Medulla oblongata (tissue), 1 donor: ENCODE measurements at regions not wholly inside any gene's neighbourhood (a gene's known extent, or its start where the extent isn't known, plus 50 kb on each side); places are given as distances from the start of the nearest gene placed in this dataset.
"Not testable (repeated sequence)": the region's sequence is repeated elsewhere in the genome, so short reads cannot be mapped to it uniquely, and the experiment has no call there.

Experiments used
- DNase-seq: peaks from one replicate; pipeline ENCODE4 v3.0.0-alpha.2; 2015; ENCODE audit errors: extremely low spot score

GRCh38 chr4:122973465-122973864, 51.1 kb upstream of the NUDT6 start:
- DNase-seq = no peak

DNA sequence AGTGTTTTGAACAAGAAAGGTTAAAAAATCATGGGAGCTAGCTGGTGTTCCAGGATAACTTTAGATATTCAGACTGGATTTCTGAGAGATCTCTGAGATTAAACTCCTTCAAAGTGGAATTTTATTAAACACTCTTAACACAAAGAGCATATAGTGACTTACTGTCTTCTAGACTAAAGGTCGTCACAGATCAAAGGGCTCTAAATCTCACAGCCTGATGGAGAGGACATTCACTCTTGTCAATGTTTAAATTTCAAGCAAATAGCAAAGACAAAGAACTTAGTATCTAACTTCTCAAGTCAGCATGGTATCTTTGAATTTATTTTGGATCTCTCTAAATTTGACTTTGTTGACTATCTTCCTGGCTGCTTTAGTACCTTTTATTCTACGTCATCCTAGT, 53.7 kb upstream of the NUDT6 start:
- no peak for DNase-seq

- DNase-seq = no peak
These were observed 54.7 kb upstream of the NUDT6 start for GRCh38 chr4:122977103-122977502.

DNA sequence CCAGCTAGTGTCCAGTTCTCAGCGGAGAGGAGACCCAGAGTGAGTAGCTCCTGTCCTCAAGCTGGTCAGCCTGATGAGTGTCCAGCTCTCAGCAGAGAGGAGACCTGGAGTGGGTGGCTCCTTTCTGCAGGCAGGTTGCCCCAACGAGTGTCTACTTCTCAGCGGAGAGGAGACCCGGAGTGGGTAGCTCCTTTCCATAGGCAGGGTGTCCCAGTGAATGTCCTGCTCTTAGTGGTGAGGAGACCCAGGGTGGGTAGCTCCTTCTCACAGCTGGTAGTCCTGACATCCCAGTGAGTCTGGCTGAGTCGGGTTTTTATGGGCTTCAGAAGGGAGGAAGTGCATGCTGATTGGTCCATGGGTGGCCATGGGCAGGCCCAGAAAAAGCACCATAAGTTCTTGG, 55.7 kb upstream of the NUDT6 start:
- no peak for DNase-seq

DNA sequence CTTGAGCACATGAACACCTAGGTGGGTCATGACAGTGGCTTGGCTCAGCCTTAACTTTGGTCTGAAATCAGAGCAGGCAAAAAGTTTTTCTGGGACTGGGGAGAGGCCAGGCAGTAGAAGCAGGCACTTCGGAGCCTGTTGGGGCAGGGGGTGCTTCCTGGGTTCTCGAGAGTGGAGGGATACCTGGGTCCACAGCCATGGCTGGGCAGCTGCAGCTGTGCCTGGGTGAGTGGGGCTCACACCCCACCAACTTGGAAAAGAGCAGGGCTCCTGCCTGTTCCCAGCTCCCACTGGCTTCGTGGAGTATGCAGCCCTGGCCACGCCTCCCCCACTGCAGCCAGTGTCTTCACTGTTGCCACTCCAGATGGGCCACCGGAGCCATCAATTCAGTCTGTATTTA, 56.4 kb upstream of the NUDT6 start:
- no peak for DNase-seq

DNA sequence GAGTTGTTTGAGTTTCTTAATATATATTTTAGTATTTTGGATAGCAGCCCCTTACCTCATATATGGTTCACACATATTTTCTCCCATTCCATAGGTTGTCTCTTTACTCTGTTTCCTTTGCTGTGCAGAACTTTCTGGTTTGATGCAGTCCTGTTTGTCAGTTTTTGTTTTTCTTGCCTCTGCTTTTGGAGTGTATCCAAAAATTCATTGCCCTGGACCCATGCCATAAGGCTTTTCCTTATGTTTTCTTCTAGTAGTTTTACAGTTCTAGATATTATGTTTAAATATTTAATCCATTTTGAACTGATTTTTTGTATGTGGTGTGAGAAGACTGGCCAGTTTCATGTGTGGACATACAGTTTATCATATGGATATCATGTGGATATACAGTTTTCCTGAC, 58.5 kb upstream of the NUDT6 start:
- no peak for DNase-seq

GRCh38 chr4:122988696-122989095, 66.3 kb upstream of the NUDT6 start:
- DNase-seq = no peak

DNA sequence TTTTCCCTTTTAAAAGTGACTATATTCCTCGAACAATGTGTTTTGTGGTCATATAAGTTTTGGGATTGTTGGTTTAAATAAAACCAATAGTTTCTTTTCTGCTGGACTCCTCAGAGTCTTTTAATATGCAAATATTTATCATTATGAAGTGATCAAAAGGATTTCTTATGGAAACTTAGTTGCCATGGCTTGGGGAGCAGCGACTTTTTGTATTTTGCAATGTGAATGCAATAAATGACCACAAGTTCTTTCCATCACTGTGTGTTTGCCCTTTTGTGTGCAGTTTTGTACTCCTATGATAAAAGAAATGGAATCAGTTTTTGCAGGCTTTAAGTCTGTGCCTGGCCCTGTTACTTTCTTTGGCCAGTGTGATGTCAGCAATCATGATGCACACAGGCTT, 68.5 kb upstream of the NUDT6 start:
- no peak for DNase-seq

GRCh38 chr4:122992057-122992456, 69.7 kb upstream of the NUDT6 start:
- DNase-seq = no peak

DNA sequence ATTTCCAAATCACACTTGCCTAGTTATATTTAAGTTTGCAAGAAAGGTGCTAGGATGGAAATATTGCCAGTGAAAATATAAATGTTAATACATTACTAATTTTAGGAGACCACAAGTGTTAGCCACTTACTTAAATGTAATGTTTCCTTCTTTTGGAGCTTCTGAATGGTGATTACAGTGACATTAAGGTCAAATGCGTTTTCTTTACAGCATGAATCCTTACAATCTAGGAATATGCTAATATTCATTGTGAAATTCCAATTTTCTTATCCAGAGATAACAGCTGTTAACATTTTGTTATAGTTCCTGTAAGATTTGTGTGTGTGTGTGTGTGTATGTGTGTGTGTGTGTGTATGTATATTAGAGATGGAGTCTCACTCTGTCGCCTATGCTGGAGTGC, 70.2 kb upstream of the NUDT6 start:
- no peak for DNase-seq

DNA sequence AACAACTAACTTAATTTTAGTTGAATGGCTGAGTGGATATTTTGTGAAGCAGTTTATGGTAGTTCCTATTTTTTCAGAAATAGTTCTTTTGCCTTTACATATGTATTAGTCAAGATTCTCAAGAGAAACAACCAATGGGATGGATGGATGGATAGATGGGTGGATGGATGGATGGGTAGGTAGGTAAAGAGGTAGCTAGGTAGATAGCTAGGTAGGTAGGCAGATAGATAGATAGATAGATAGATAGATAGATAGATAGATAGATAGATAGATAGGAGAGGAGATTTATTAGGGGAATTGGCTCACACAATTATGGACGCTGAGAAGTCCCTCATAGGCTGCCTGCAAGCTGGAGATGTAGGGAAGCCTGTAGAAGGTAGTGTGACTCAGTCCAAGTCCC, 74.0 kb upstream of the NUDT6 start:
- DNase-seq = no peak

- no peak for DNase-seq
These were observed 75.2 kb upstream of the NUDT6 start for GRCh38 chr4:122997463-122998101.

DNA sequence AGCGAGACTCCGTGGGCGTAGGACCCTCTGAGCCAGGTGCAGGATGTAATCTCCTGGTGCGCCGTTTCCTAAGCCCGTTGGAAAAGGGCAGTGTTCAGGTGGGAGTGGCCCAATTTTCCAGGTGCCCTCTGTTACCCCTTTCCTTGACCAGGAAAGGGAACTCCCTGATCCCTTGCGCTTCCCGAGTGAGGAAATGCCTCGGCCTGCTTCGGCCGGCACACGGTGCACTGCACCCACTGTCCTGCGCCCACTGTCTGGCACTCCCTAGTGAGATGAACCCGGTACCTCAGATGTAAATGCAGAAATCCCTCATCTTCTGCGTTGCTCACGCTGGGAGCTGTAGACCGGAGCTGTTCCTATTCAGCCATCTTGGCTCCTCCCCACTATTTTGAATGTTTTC, 81.7 kb upstream of the NUDT6 start:
- DNase-seq = not testable (repeated sequence)

DNA sequence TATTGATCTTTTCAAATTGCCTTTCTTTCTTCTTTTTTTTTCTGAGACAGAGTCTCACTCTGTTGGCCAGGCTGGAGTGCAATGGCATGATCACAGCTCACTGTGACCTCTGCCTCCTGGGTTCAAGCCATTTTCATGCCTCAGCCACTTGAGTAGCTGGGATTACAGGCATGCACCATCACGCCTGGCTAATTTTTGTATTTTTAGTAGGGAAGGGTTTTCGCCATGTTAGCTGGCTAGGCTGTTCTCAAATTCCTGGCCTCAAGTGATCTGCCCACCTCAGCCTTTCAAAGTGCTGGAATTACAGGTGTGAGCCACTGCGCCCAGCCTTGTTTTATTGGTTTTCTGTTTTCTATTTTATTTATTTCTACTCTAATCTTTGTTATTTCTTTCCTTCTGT, 82.7 kb upstream of the NUDT6 start:
- DNase-seq = not testable (repeated sequence)

- DNase-seq = no peak
These were observed 85.3 kb upstream of the NUDT6 start for GRCh38 chr4:123007679-123008078.

DNA sequence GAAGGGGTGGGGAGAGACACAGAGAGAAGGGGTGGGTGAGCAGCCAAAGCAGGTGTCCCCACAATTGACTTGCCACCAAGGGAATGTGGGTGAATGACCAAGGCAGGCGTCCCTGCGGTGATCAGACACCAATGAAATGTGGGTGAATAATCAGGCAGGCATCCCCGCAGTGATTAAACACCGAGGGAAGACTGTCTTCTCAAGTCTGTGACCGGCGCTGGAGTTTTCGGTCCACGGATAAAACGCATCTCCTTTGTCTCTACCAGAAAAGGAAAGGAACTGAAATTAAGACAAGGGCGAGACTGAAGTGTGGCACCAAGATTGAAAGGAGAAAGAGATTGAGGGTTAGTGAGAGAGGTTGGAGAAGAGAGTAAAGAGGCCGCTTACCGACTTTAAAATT, 90.0 kb upstream of the NUDT6 start:
- DNase-seq = not testable (repeated sequence)

- DNase-seq = no peak
These were observed 91.6 kb upstream of the NUDT6 start for GRCh38 chr4:123014038-123014437.

DNA sequence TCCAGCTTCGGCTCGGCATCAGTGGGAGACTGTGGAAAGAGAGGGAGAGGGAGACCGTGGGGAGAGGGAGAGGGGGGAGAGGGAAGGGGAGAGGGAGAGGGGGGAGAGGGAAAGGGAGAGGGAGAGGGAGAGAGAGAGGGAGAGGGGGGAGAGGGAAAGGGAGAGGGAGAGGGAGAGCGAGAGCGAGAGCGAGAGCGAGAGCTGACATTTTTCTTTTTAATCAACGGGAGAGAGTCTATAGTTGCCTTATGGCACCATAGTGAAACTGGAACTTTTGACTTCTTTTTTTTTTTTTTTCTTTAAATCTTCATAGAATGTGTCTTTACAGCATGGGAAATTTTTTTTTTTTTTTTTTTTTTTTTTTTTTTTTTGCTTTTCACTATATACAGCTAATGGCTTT, 94.7 kb upstream of the NUDT6 start:
- DNase-seq = no peak

DNA sequence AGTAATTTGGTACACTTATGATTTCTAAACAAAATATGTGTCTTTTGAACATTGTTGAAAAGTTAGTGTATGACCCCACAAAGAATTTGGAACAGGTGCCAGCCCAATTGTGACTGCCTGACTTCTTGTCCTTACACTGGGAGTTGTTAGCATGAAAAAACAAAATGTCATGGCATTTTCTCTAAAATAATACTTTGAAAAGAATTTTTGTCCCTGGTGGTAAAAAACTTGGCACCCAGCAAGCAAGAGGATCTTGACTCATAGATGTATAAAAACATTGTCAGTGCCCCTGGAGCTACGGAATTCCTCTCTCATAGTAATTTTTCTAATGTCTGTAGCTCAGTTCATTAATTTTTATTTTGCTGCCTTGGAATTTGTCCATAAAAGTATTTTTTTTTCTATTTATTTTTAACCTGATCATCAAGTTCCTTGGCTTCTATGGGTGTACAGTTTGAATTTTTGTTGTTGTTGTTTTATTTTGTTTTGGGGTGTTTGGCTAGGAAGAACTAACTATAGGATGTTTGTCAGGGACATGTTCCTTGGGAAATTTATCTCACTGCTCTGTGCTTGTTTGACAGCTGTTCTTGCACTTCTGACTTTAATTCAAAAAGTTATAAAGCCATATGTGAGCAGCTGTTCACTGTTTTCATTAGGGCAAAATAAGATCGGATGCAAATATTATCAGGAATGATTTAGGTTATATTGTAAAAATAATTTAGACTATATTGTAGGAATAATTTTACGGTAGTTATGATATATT, 95.4 kb upstream of the NUDT6 start:
- DNase-seq = no peak

- no peak for DNase-seq
These were observed 96.0 kb upstream of the NUDT6 start for GRCh38 chr4:123018396-123018775.

DNA sequence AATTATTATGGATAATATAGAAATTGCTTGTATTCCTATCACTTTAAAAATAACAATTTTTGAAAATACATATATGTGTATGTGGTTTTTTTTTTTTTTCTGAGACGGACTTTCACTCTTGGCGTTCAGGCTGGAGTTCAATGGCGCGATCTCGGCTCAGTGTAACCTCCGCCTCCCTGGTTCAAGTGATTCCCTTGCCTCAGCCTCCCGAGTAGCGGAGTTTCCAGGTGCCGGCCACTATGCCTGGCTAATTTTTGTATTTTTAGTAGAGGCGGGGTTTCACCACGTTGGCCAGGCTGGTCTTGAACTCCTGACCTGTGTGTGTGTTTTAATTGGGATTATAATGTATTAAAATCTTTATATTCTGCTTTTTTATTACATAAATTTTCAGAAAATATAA, 97.9 kb upstream of the NUDT6 start:
- DNase-seq = no peak

DNA sequence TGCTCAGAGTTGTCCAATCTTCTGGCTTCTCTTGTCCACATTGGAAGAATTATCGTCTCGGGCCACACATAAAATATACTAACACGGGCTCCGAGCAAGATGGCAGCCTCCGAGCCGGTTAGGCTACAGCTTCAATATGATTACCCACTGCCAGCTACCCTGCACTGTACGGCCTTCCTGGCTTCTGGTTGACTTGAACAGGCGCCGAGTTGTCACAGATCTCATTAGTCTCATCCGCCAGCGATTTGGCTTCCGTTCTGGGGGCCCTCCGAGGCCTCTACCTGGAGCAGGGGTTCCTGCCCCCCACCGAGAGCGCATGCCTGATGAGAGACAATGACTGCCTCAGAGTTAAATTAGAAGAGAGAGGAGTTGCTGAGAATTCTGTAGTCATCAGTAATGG, 101.2 kb upstream of the NUDT6 start:
- DNase-seq = no peak

DNA sequence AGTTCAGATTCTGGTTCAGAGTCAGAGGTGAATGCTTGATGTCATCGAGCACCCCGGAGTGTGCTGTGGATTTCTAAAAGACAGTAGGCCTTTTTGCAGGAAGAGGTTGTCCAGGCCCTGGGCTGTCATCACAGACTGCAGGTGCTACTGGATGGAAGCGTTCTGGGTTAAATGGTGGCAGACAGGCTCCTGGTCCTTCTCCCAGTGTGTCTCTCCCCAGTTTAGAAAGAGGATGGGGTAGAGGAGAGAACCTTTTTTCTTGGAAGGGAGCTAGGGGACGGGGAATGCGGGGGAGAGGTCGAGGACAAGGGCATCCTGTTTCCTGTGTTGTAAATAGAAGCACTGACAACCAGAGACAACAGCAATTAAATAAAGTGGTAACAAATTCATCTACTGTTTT, 102.3 kb upstream of the NUDT6 start:
- no peak for DNase-seq

DNA sequence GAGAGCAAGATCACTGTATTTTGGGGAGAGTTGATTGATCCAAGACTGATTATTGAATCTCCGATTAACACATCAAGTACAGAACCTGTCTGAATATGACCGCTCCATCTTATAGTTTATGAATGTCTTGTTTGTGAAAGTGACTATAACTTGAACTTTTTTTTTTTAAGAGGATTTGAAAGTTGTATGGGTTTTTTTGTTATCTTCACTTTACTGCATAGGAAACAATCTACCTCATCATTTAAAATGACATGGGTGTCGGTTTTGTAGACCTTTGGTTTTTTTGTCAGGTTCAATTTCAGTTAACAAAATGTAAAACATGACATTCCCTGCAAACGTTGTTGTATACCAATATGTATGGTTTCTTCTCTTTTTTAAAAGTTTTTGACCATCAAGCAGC, 103.0 kb upstream of the NUDT6 start:
- no peak for DNase-seq
